GM12878 (cell line): ENCODE measurements at regions not wholly inside any gene's neighbourhood (a gene's known extent, or its start where the extent isn't known, plus 50 kb on each side); places are given as distances from the start of the nearest gene placed in this dataset.

Experiments
- ATAC-seq: fragments of 200-7000 bp; cut with Tn5 transposase; 3 replicates; pipeline ENCODE4 v1.9.1; 2020; ENCODE audit warnings: mild to moderate bottlenecking, moderate library complexity
- BruUV-seq: library from RNA; stranded (reverse); fragments of 400-500 nt; replicated peaks from 2 replicates; lab custom pipeline; 2021; lab: Mats Ljungman, UMichigan
- CTCF ChIA-PET: fragments of 300-600 bp; sonication (Branson Sonifier 250); formaldehyde crosslinking; extraction: SDS; loops from one replicate; lab custom pipeline; 2021; ENCODE audit warnings: inconsistent platforms; lab: Yijun Ruan, JAX
- POLR2A ChIA-PET: fragments of 350-600 bp; formaldehyde crosslinking; extraction: SDS; loops from one replicate; lab custom pipeline; 2021; ENCODE audit warnings: inconsistent platforms; lab: Charles Lee
- RAD21 ChIA-PET: fragments of 300-600 bp; sonication (Branson Sonifier 250); formaldehyde crosslinking; loops from one replicate; lab custom pipeline; 2023; ENCODE audit warnings: antibody characterized with exemption; ENCODE audit not compliant: unreplicated experiment; lab: Charles Lee
- SMC1A ChIA-PET: fragments of 300-600 bp; sonication (Branson Sonifier 250); formaldehyde crosslinking; loops from one replicate; lab custom pipeline; 2023; ENCODE audit not compliant: unreplicated experiment, uncharacterized antibody; lab: Charles Lee
- DNase-seq: peaks from one replicate; pipeline ENCODE4 v3.0.0-alpha.2; 2011; ENCODE audit warnings: low read depth, low spot score
- FAIRE-seq: peaks from 3 replicates; lab custom pipeline; 2011; peaks lifted over from hg19 to GRCh38; lab: Jason Lieb, UNC
- H2AFZ ChIP-seq: 2 replicates; pipeline ENCODE4 v1.6.0; 2011; ENCODE audit warnings: low read depth, low read length, control low read depth; ENCODE audit not compliant: control insufficient read depth
- H3K27ac ChIP-seq: 2 replicates; pipeline ENCODE4 v1.5.1; 2011; ENCODE audit warnings: control low read depth; ENCODE audit not compliant: control insufficient read depth, insufficient read depth
- H3K27me3 ChIP-seq, 2 experiments: replicated peaks in 1 of 2; 2 replicates each; pipeline versions ENCODE4 v1.6.0 to v1.6.1; 2011; ENCODE audit warnings: low read length in 1 of 2; ENCODE audit not compliant: control insufficient read depth in 2 of 2, insufficient read depth in 2 of 2
- H3K36me3 ChIP-seq, 2 experiments: 2 replicates each; pipeline ENCODE4 v1.5.1; 2011; ENCODE audit warnings: low read length in 1 of 2; ENCODE audit not compliant: control insufficient read depth in 2 of 2, insufficient read depth in 2 of 2
- H3K4me1 ChIP-seq: 2 replicates; pipeline ENCODE4 v1.6.1; 2011; ENCODE audit warnings: mild to moderate bottlenecking, low read length, moderate library complexity, mixed read lengths; ENCODE audit not compliant: control insufficient read depth, insufficient read depth
- H3K4me2 ChIP-seq: 2 replicates; pipeline ENCODE4 v1.6.0; 2011; ENCODE audit warnings: control low read depth; ENCODE audit not compliant: control insufficient read depth, insufficient read depth
- H3K4me3 ChIP-seq: fragments of 200-600 bp; sonication (generic); 2 replicates; pipeline ENCODE4 v1.5.1; 2016
- H3K79me2 ChIP-seq: 2 replicates; pipeline ENCODE4 v1.6.0; 2011; ENCODE audit warnings: low read length; ENCODE audit not compliant: control insufficient read depth, insufficient read depth
- H3K9ac ChIP-seq: 2 replicates; pipeline ENCODE4 v1.8.0; 2011; ENCODE audit warnings: low read length, control low read depth, mixed read lengths; ENCODE audit not compliant: control insufficient read depth, insufficient read depth
- H3K9me3 ChIP-seq: replicated peaks from 3 replicates; pipeline ENCODE4 v1.5.1; 2011; ENCODE audit warnings: mild to moderate bottlenecking, low read length; ENCODE audit not compliant: control insufficient read depth, insufficient read depth
- H4K20me1 ChIP-seq: 2 replicates; pipeline ENCODE4 v1.6.0; 2011; ENCODE audit not compliant: control insufficient read depth, insufficient read depth
- BCL3 ChIP-seq: IDR thresholded peaks from 2 replicates; pipeline ENCODE4 v1.6.1; 2011; ENCODE audit warnings: borderline replicate concordance, low read depth, mild to moderate bottlenecking, moderate library complexity, low read length; ENCODE audit not compliant: insufficient read depth, poor library complexity, severe bottlenecking
- BCLAF1 ChIP-seq: fragments of 450-650 bp; IDR thresholded peaks from 2 replicates; pipeline ENCODE4 v1.6.1; 2017; ENCODE audit warnings: antibody characterized with exemption, mild to moderate bottlenecking, moderate library complexity
- BHLHE40 ChIP-seq, 2 experiments: fragments of 450-650 bp in 1 of 2; IDR thresholded peaks; 2 replicates each; pipeline ENCODE4 v1.6.1; 2011 to 2017; ENCODE audit warnings: low read depth in 2 of 2, borderline replicate concordance in 1 of 2, improper control_type of control experiment in 1 of 2, low read length in 1 of 2, mild to moderate bottlenecking in 1 of 2
- BRCA1 ChIP-seq: IDR thresholded peaks from 2 replicates; pipeline ENCODE4 v1.6.1; 2011; ENCODE audit warnings: low read depth, low read length, improper control_type of control experiment
- CREB1 ChIP-seq: IDR thresholded peaks from 2 replicates; pipeline ENCODE4 v1.6.1; 2012; ENCODE audit warnings: low read depth, mild to moderate bottlenecking, inconsistent platforms
- CREM ChIP-seq: IDR thresholded peaks from 2 replicates; pipeline ENCODE4 v1.6.1; 2014; ENCODE audit warnings: antibody characterized with exemption, low read depth
- HCFC1 ChIP-seq: fragments of 150-350 bp; IDR thresholded peaks from 2 replicates; pipeline ENCODE4 v1.6.1; 2014; ENCODE audit warnings: low read length
- HSF1 ChIP-seq: fragments of 150-350 bp; IDR thresholded peaks from 2 replicates; pipeline ENCODE4 v1.6.1; 2014; ENCODE audit warnings: mild to moderate bottlenecking, low read depth, low read length
- JUND ChIP-seq: IDR thresholded peaks from 2 replicates; pipeline ENCODE4 v1.6.1; 2012; ENCODE audit warnings: low read depth, mild to moderate bottlenecking, low read length, improper control_type of control experiment, moderate library complexity
- PAX8 ChIP-seq: fragments of 450-650 bp; IDR thresholded peaks from 2 replicates; pipeline ENCODE4 v1.6.1; 2017; ENCODE audit warnings: mild to moderate bottlenecking, moderate library complexity
- POLR2A ChIP-seq: IDR thresholded peaks from 2 replicates; pipeline ENCODE4 v1.6.1; 2011; ENCODE audit warnings: low read depth, mild to moderate bottlenecking, low read length
- POLR2AphosphoS5 ChIP-seq: IDR thresholded peaks from 2 replicates; pipeline ENCODE4 v1.6.1; 2011; ENCODE audit warnings: mild to moderate bottlenecking, low read length, inconsistent platforms
- SMC3 ChIP-seq: IDR thresholded peaks from 2 replicates; pipeline ENCODE4 v1.6.1; 2011; ENCODE audit warnings: low read length, improper control_type of control experiment, borderline replicate concordance
- STAT1 ChIP-seq: fragments of 450-650 bp; conservative IDR thresholded peaks from 2 replicates; pipeline ENCODE4 v1.6.1; 2014; ENCODE audit warnings: antibody characterized with exemption, mild to moderate bottlenecking
- YBX1 ChIP-seq: fragments of 450-650 bp; IDR thresholded peaks from 2 replicates; pipeline ENCODE4 v1.6.1; 2016; ENCODE audit warnings: antibody characterized with exemption
- ZNF217 ChIP-seq: fragments of 450-650 bp; IDR thresholded peaks from 2 replicates; pipeline ENCODE4 v1.6.1; 2017; ENCODE audit warnings: antibody characterized with exemption, mild to moderate bottlenecking
- ZNF592 ChIP-seq: fragments of 450-650 bp; IDR thresholded peaks from 2 replicates; pipeline ENCODE4 v1.6.1; 2017; ENCODE audit warnings: mild to moderate bottlenecking, moderate library complexity
- ZZZ3 ChIP-seq: IDR thresholded peaks from 2 replicates; pipeline ENCODE4 v1.6.1; 2011; ENCODE audit warnings: low read depth; ENCODE audit not compliant: control insufficient read depth, insufficient read length
- WGBS: methylation state at CpG from one replicate; pipeline ENCODE4 v1.1.6; 2016; ENCODE audit warnings: low lambda C conversion rate; ENCODE audit not compliant: insufficient replicate concordance, insufficient coverage; ENCODE audit errors: missing lambda C conversion rate; 5-methylcytosine and 5-hydroxymethylcytosine counted together
- in situ Hi-C: fragments of 300-500 bp; cut with MboI; formaldehyde crosslinking; loops from 9 replicates; pipeline ENCODE4 v1.14.3; 2018; ENCODE audit warnings: mixed read lengths
- intact Hi-C: fragments of 100-400 bp; cut with micrococcal nuclease; formaldehyde crosslinking; loops from one replicate; pipeline ENCODE4 v1.14.2; 2022; ENCODE audit not compliant: unreplicated experiment

- CTCF ChIA-PET: no interaction called here
- H3K27me3 ChIP-seq: no peaks in the 10 kb centered on the region
- H3K4me2 ChIP-seq: no peak overlapping the region
- H2AFZ ChIP-seq: no peak overlapping the region
- H3K79me2 ChIP-seq: no peaks in the 10 kb centered on the region
- no peak for ATAC-seq
- no peaks in the 10 kb centered on the region for H3K4me1 ChIP-seq
- no peaks in the 10 kb centered on the region for H3K9me3 ChIP-seq
- no peak for FAIRE-seq
- no peak overlapping the region for H3K27ac ChIP-seq
- RAD21 ChIA-PET: no interaction called here
- H3K36me3 ChIP-seq: no peaks in the 10 kb centered on the region
- intact Hi-C loops: no loop called here
- H3K4me3 ChIP-seq: no peak overlapping the region
- POLR2A ChIA-PET: no interaction called here
- H3K9ac ChIP-seq: no peak overlapping the region
- SMC1A ChIA-PET: no interaction called here
- in situ Hi-C loops: no loop called here
- WGBS: 9% methylated on average over 4 of the region's 4 CpGs
- no peaks in the 10 kb centered on the region for H4K20me1 ChIP-seq
- no TSS peak for BruUV-seq
- no peak for DNase-seq
- TF ChIP-seq BCLAF1 (no peak), HCFC1 (no peak), CREM (no peak), BHLHE40 (IDR thresholded peaks at IDR 0.05; ENCODE audit: borderline replicate concordance in 1 of 2, low read depth in 2 of 2, low read length in 1 of 2) (no peak), STAT1 (no peak), POLR2AphosphoS5 (no peak), BCL3 (no peak), ZNF217 (no peak), SMC3 (no peak), ZZZ3 (no peak), CREB1 (no peak), BRCA1 (no peak), PAX8 (no peak), JUND (no peak), POLR2A (no peak), YBX1 (no peak), HSF1 (no peak), ZNF592 (no peak)
Observed at GRCh38 chr12:60201891-60202290, 606.1 kb downstream of the SLC16A7 start.
